MM.1S (cell line): ENCODE measurements at regions not wholly inside any gene's neighbourhood (a gene's known extent, or its start where the extent isn't known, plus 50 kb on each side); places are given as distances from the start of the nearest gene placed in this dataset.

ENCODE experiments used
- EZH2 ChIP-seq: fragments of 300-600 bp; sonication (generic); optimal IDR thresholded peaks from 2 replicates; pipeline ENCODE3; 2017; ENCODE audit warnings: low read depth, mild to moderate bottlenecking, antibody characterized with exemption, low read length, mixed read lengths
- EZH2phosphoT487 ChIP-seq: fragments of 300-600 bp; sonication (generic); IDR thresholded peaks from 2 replicates; pipeline ENCODE4 v1.6.1; 2018; ENCODE audit warnings: antibody characterized with exemption, low read length
- TF ChIP-seq, protein P1 (sequence below): fragments of 300-600 bp; sonication (generic); IDR thresholded peaks from 2 replicates; pipeline ENCODE4 v1.5.1; 2016; ENCODE audit warnings: antibody characterized with exemption, low read length, mixed read lengths

DNA sequence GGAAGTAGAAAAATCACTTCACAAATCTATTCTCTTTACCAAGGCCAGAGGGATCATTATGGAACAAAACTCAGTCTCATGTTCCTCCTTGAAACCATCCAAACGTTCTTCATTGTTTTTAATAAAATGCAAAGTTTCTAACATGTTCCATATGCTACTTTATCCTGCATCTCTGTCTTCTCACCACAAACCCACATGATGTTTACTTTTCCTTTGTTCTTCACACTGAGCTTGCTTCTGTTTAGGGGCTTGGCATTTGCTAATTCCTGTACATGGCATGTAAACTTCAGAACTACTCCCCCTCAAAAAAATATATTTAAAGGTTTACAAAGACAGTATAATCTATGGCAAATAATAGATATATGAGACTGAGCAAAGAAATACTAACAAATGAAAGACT lies 651.4 kb downstream of the OTOL1 start:
- TF ChIP-seq, protein P1, sequence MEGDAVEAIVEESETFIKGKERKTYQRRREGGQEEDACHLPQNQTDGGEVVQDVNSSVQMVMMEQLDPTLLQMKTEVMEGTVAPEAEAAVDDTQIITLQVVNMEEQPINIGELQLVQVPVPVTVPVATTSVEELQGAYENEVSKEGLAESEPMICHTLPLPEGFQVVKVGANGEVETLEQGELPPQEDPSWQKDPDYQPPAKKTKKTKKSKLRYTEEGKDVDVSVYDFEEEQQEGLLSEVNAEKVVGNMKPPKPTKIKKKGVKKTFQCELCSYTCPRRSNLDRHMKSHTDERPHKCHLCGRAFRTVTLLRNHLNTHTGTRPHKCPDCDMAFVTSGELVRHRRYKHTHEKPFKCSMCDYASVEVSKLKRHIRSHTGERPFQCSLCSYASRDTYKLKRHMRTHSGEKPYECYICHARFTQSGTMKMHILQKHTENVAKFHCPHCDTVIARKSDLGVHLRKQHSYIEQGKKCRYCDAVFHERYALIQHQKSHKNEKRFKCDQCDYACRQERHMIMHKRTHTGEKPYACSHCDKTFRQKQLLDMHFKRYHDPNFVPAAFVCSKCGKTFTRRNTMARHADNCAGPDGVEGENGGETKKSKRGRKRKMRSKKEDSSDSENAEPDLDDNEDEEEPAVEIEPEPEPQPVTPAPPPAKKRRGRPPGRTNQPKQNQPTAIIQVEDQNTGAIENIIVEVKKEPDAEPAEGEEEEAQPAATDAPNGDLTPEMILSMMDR, result no peak
- TF ChIP-seq EZH2phosphoT487, result no peak
- no peak for TF ChIP-seq EZH2
